ENCODE measurements at regions not wholly inside any gene's neighbourhood (a gene's known extent, or its start where the extent isn't known, plus 50 kb on each side); places are given as distances from the start of the nearest gene placed in this dataset.

DNA sequence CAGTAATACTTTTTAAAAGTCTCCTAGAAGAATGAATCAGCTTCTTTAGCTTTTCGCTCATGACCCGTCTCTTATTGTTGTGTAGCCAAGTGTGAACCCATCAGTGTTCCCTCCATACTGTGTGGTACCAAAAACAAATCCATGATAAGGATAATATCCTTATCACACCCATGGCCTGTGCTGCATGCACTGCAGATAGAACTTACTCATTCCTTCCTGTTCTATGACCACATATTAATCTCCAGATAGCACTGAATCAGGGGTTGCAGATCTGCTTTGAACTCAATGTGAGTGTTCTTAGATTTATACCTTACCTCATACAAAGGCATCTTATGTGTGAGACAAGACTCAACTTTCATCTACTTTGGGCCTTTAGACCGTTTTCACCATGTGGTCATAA lies 373.4 kb downstream of the JRKL start:
- DNase-seq (ENCODE audit: low read depth), result no peak
- TF ChIP-seq, protein P1, sequence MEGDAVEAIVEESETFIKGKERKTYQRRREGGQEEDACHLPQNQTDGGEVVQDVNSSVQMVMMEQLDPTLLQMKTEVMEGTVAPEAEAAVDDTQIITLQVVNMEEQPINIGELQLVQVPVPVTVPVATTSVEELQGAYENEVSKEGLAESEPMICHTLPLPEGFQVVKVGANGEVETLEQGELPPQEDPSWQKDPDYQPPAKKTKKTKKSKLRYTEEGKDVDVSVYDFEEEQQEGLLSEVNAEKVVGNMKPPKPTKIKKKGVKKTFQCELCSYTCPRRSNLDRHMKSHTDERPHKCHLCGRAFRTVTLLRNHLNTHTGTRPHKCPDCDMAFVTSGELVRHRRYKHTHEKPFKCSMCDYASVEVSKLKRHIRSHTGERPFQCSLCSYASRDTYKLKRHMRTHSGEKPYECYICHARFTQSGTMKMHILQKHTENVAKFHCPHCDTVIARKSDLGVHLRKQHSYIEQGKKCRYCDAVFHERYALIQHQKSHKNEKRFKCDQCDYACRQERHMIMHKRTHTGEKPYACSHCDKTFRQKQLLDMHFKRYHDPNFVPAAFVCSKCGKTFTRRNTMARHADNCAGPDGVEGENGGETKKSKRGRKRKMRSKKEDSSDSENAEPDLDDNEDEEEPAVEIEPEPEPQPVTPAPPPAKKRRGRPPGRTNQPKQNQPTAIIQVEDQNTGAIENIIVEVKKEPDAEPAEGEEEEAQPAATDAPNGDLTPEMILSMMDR (IDR thresholded peaks at IDR 0.05; ENCODE audit: control insufficient read depth, insufficient read depth, low read depth, low read length, missing control alignments), result no peak
- H3K4me3 ChIP-seq (ENCODE audit: control insufficient read depth, low read depth, low read length), result no peak overlapping the region

DNA sequence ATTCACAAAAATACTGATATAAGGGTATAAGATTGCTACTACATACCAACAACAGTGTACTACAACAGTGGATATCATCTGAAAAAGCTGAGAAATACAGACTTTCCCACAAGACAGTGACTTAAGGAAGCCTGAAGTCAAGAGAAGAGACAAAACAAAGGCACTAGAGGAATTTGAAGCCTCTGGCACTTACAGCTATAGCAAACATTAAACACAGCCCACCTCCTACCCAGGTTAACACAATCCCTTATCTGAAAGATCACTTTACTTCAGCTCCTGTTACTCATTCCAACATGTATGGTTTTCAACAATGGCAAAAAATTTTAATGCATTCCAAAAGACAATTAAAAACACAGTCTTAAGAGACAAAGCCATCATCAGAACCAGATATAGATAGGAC lies 388.5 kb downstream of the JRKL start:
- TF ChIP-seq, protein P1 (IDR thresholded peaks at IDR 0.05; ENCODE audit: control insufficient read depth, insufficient read depth, low read depth, low read length, missing control alignments), result no peak
- DNase-seq (ENCODE audit: low read depth), result no peak
- no peak overlapping the region for H3K4me3 ChIP-seq (ENCODE audit: control insufficient read depth, low read depth, low read length)

DNA sequence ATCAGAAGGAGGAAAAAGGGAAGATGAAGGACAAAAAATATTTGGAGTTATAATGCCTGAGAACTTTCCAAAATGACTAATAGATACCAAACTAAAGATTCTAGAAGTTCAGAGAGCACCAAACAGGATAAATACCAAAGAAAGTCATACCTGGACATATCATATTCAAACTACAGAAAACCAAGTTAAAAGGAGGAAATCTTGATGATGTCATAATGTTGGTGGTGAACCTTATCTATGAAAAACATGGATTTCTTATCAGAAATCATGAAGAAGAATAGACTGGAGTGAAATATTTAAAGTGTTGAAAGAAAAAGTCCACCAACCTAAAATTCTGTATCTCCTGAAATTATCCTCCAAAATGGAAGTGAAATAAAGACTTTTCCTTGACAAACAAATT lies 389.2 kb downstream of the JRKL start:
- TF ChIP-seq, protein P1 (IDR thresholded peaks at IDR 0.05; ENCODE audit: control insufficient read depth, insufficient read depth, low read depth, low read length, missing control alignments), result no peak
- DNase-seq (ENCODE audit: low read depth), result no peak
- no peak overlapping the region for H3K4me3 ChIP-seq (ENCODE audit: control insufficient read depth, low read depth, low read length)

DNA sequence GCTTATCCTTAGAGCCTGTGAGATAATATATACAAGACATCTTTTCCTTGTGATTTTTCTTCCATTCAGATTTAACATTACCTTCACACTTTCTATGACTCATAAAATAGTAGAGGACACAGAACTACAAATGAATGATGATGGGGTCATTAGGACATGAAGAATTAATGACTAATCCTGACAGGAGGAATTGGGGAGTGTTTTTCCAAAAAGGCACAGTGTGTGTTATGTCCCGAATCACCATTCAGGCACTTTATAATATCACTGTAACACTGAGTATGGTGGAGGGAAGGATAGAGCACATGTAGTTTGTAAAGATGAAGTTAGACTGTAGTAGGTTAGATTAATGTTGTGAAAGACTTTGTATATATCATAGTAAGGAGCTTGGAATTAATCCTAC lies 391.3 kb downstream of the JRKL start:
- H3K4me3 ChIP-seq (ENCODE audit: control insufficient read depth, low read depth, low read length), result no peak overlapping the region
- no peak for DNase-seq (ENCODE audit: low read depth)

DNA sequence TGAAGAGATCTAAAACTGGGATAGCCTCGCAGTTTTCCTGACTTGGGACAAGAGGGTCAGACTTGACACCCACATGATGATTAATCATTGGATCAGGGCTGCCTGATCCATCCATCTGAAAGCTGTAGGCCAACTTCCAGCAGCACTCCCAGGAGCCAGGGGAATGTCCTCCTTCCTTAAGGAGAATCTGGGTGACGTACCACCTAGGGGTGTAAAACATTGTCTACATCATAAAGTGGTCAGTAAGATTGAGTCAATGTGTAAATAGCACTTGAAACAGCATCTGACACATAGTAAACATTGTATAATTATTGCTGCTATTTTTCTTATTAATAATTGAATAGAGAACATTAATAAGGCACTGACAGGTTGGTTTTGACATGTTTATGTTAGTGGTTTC lies 392.8 kb downstream of the JRKL start:
- no peak overlapping the region for H3K4me3 ChIP-seq (ENCODE audit: control insufficient read depth, low read depth, low read length)
- TF ChIP-seq, protein P1 (IDR thresholded peaks at IDR 0.05; ENCODE audit: control insufficient read depth, insufficient read depth, low read depth, low read length, missing control alignments), result no peak
- DNase-seq (ENCODE audit: low read depth), result no peak

More for the DNA sequence above, 391.3 kb downstream of the JRKL start:
- TF ChIP-seq, protein P1 (IDR thresholded peaks at IDR 0.05; ENCODE audit: control insufficient read depth, insufficient read depth, low read depth, low read length, missing control alignments), result no peak

DNA sequence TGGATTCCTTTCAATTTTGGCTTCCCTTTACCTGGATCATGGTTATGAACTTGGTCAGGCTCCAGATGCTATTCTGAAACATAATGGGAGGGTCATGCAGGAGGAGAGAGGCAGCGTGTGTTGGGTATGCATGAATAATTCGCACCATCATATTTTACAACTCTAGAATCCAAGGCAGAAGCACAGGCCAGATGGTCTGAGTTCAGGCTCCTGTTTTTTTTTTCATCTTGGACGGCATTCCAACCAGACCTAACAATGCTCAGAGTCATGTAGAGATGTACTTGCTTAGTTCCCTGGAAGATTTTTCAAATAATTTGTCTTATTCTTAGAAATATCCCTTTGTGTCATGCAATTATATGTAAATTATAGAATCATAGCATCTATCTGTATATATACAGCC lies 393.5 kb downstream of the JRKL start:
- DNase-seq (ENCODE audit: low read depth), result no peak
- TF ChIP-seq, protein P1 (IDR thresholded peaks at IDR 0.05; ENCODE audit: control insufficient read depth, insufficient read depth, low read depth, low read length, missing control alignments), result no peak

DNA sequence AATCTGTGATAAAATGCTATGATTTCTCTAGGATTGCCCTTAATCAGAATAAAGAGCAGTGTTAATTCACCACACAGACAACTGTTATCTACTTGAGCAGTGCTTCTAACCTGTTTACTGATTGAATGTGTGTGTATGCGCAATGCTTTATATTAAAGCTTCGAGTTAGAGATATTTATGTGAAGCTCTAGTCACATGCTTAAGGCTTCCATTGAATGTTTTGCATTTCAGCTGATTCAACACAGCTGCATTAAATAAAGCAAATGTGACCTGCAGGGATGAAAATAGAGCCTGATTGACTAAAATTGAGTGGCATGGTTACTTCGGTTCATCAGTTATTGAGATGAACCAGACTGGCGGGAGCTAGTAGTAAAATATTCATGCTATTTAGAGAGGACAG lies 395.3 kb downstream of the JRKL start:
- no peak overlapping the region for H3K4me3 ChIP-seq (ENCODE audit: control insufficient read depth, low read depth, low read length)
- DNase-seq (ENCODE audit: low read depth), result no peak
- TF ChIP-seq, protein P1 (IDR thresholded peaks at IDR 0.05; ENCODE audit: control insufficient read depth, insufficient read depth, low read depth, low read length, missing control alignments), result no peak

More for the DNA sequence above, 393.5 kb downstream of the JRKL start:
- H3K4me3 ChIP-seq (ENCODE audit: control insufficient read depth, low read depth, low read length), result no peak overlapping the region
